GM03348 (cell line): ENCODE measurements at regions not wholly inside any gene's neighbourhood (a gene's known extent, or its start where the extent isn't known, plus 50 kb on each side); places are given as distances from the start of the nearest gene placed in this dataset.
"Not testable (repeated sequence)": the region's sequence is repeated elsewhere in the genome, so short reads cannot be mapped to it uniquely, and the experiment has no call there.

ENCODE experiments used
- DNase-seq: peaks from one replicate; pipeline ENCODE4 v3.0.0; 2012; ENCODE audit warnings: low spot score

GRCh38 chr3:22383285-22383684 lies 632.3 kb upstream of the ZNF385D start:
- no peak for DNase-seq

GRCh38 chr3:22386107-22386506 lies 635.1 kb upstream of the ZNF385D start:
- no peak for DNase-seq

GRCh38 chr3:22392286-22392685 lies 641.3 kb upstream of the ZNF385D start:
- DNase-seq, result no peak

GRCh38 chr3:22392859-22393258 lies 641.8 kb upstream of the ZNF385D start:
- DNase-seq, result no peak

- DNase-seq, result peak; percentile 3
These were observed 648.6 kb upstream of the ZNF385D start for GRCh38 chr3:22399566-22399965.

GRCh38 chr3:22401499-22401898 lies 650.5 kb upstream of the ZNF385D start:
- DNase-seq, result no peak

- no peak for DNase-seq
These were observed 663.2 kb upstream of the ZNF385D start for GRCh38 chr3:22414239-22414638.

GRCh38 chr3:22416838-22417446 lies 665.9 kb upstream of the ZNF385D start:
- not testable (repeated sequence) for DNase-seq

GRCh38 chr3:22419261-22419660 lies 668.3 kb upstream of the ZNF385D start:
- DNase-seq, result no peak

- no peak for DNase-seq
These were observed 670.6 kb upstream of the ZNF385D start for GRCh38 chr3:22421589-22421988.

- no peak for DNase-seq
These were observed 680.3 kb upstream of the ZNF385D start for GRCh38 chr3:22431334-22431733.

GRCh38 chr3:22439626-22440025 lies 688.6 kb upstream of the ZNF385D start:
- no peak for DNase-seq

- no peak for DNase-seq
These were observed 690.7 kb upstream of the ZNF385D start for GRCh38 chr3:22441711-22442110.

GRCh38 chr3:22443571-22444233 lies 692.7 kb upstream of the ZNF385D start:
- no peak for DNase-seq

GRCh38 chr3:22445336-22445735 lies 694.3 kb upstream of the ZNF385D start:
- DNase-seq, result not testable (repeated sequence)

- DNase-seq, result no peak
These were observed 699.9 kb upstream of the ZNF385D start for GRCh38 chr3:22450786-22451400.

GRCh38 chr3:22451501-22451900 lies 700.5 kb upstream of the ZNF385D start:
- no peak for DNase-seq

GRCh38 chr3:22453906-22454535 lies 703.0 kb upstream of the ZNF385D start:
- DNase-seq, result no peak

GRCh38 chr3:22469995-22470394 lies 719.0 kb upstream of the ZNF385D start:
- no peak for DNase-seq

GRCh38 chr3:22471557-22471956 lies 720.5 kb upstream of the ZNF385D start:
- no peak for DNase-seq

- DNase-seq, result no peak
These were observed 723.9 kb upstream of the ZNF385D start for GRCh38 chr3:22474706-22475445.

- DNase-seq, result no peak
These were observed 724.7 kb upstream of the ZNF385D start for GRCh38 chr3:22475665-22476240.
